ENCODE measurements at regions not wholly inside any gene's neighbourhood (a gene's known extent, or its start where the extent isn't known, plus 50 kb on each side); places are given as distances from the start of the nearest gene placed in this dataset.
"Not testable (repeated sequence)": the region's sequence is repeated elsewhere in the genome, so short reads cannot be mapped to it uniquely, and the experiment has no call there.

GRCh38 chr12:131418884-131419283, 292.0 kb upstream of the SFSWAP start:
- no peak for DNase-seq (ENCODE audit: low read depth)

GRCh38 chr12:131420867-131421447, 289.9 kb upstream of the SFSWAP start:
- DNase-seq (ENCODE audit: low read depth), result no peak

GRCh38 chr12:131421509-131422186, 289.2 kb upstream of the SFSWAP start:
- DNase-seq (ENCODE audit: low read depth), result no peak

- no peak for DNase-seq (ENCODE audit: low read depth)
Measured at GRCh38 chr12:131422187-131422520, 288.7 kb upstream of the SFSWAP start.

- DNase-seq (ENCODE audit: low read depth), result no peak
Measured at GRCh38 chr12:131422744-131423143, 288.1 kb upstream of the SFSWAP start.

- no peak for DNase-seq (ENCODE audit: low read depth)
Measured at GRCh38 chr12:131424270-131424669, 286.6 kb upstream of the SFSWAP start.

GRCh38 chr12:131425112-131426075, 285.5 kb upstream of the SFSWAP start:
- no peak for DNase-seq (ENCODE audit: low read depth)

- DNase-seq (ENCODE audit: low read depth), result no peak
Measured at GRCh38 chr12:131428091-131428685, 282.7 kb upstream of the SFSWAP start.

GRCh38 chr12:131429221-131429620, 281.7 kb upstream of the SFSWAP start:
- not testable (repeated sequence) for DNase-seq (ENCODE audit: low read depth)

GRCh38 chr12:131429697-131430096, 281.2 kb upstream of the SFSWAP start:
- not testable (repeated sequence) for DNase-seq (ENCODE audit: low read depth)

GRCh38 chr12:131430158-131430742, 280.6 kb upstream of the SFSWAP start:
- DNase-seq (ENCODE audit: low read depth), result no peak

GRCh38 chr12:131431126-131431655, 279.7 kb upstream of the SFSWAP start:
- DNase-seq (ENCODE audit: low read depth), result not testable (repeated sequence)

GRCh38 chr12:131432532-131433260, 278.2 kb upstream of the SFSWAP start:
- DNase-seq (ENCODE audit: low read depth), result no peak

- DNase-seq (ENCODE audit: low read depth), result no peak
Measured at GRCh38 chr12:131434208-131435125, 276.4 kb upstream of the SFSWAP start.

- no peak for DNase-seq (ENCODE audit: low read depth)
Measured at GRCh38 chr12:131436922-131437705, 273.8 kb upstream of the SFSWAP start.

GRCh38 chr12:131437706-131438492, 273.0 kb upstream of the SFSWAP start:
- no peak for DNase-seq (ENCODE audit: low read depth)

GRCh38 chr12:131438493-131438835, 272.4 kb upstream of the SFSWAP start:
- not testable (repeated sequence) for DNase-seq (ENCODE audit: low read depth)

GRCh38 chr12:131438881-131439280, 272.0 kb upstream of the SFSWAP start:
- no peak for DNase-seq (ENCODE audit: low read depth)
